ENCODE measurements at regions not wholly inside any gene's neighbourhood (a gene's known extent, or its start where the extent isn't known, plus 50 kb on each side); places are given as distances from the start of the nearest gene placed in this dataset.
A peak's percentile ranks its signal among the peaks of the same experiment; 100 is the strongest.

- Histone ChIP-seq H3K79me1 (ENCODE audit: low read depth in 1 of 2, low read length in 2 of 2) (no peaks in the 10 kb centered on the region), H2BK5ac (ENCODE audit: low read depth, low read length, poor library complexity, severe bottlenecking) (no peak overlapping the region), H2AK5ac (ENCODE audit: low read depth, low read length) (no peak overlapping the region), H3K56ac (ENCODE audit: extremely low read depth, insufficient read depth, low read length) (no peak overlapping the region), H3K4me2 (ENCODE audit: low read depth, low read length) (no peak overlapping the region), H3K4me3 (ENCODE audit: insufficient read depth, low read depth, low read length) (no peak overlapping the region), H3K27me3 (ENCODE audit: control insufficient read depth, insufficient read depth, low read length) (peaks cover 9% of the 10 kb centered on the region), H3K9ac (ENCODE audit: low read depth, low read length) (no peak overlapping the region), H2BK20ac (ENCODE audit: low read depth, low read length) (no peak overlapping the region), H4K20me1 (ENCODE audit: insufficient read depth, low read length) (no peaks in the 10 kb centered on the region), H2AFZ (replicated peaks; ENCODE audit: low read length, poor library complexity) (no peak overlapping the region), H3K18ac (ENCODE audit: low read depth, low read length) (no peak overlapping the region), H3K4ac (ENCODE audit: low read depth, low read length) (no peak overlapping the region), H4K91ac (ENCODE audit: insufficient read depth, low read depth, low read length) (no peak overlapping the region), H4K5ac (ENCODE audit: low read depth, low read length) (no peak overlapping the region), H3K27ac (ENCODE audit: insufficient read depth, low read length) (no peak overlapping the region), H3K36me3 (ENCODE audit: control insufficient read depth, insufficient read depth, low read length) (no peaks in the 10 kb centered on the region), H4K8ac (ENCODE audit: low read depth in 2 of 2, low read length in 2 of 2) (no peak overlapping the region), H3K9me1 (ENCODE audit: insufficient read depth, low read length) (no peaks in the 10 kb centered on the region), H3K4me1 (ENCODE audit: control insufficient read depth, insufficient read depth, low read length) (no peaks in the 10 kb centered on the region), H2BK15ac (ENCODE audit: low read depth, low read length) (no peak overlapping the region), H3K9me3 (ENCODE audit: control insufficient read depth, insufficient read depth, low read length) (peaks cover 2% of the 10 kb centered on the region), H3K14ac (replicated peaks; ENCODE audit: low read depth, low read length) (no peak overlapping the region), H3K23ac (ENCODE audit: low read depth, low read length) (no peak overlapping the region), H2AK9ac (replicated peaks; ENCODE audit: low read depth, low read length, poor library complexity) (no peak overlapping the region), H2BK120ac (ENCODE audit: low read depth, low read length) (no peak overlapping the region)
- ChIA-PET POLR2A (ENCODE audit: unreplicated experiment) (no interaction called here), CTCF (interaction anchor here (0.6 kb wide), 1 partner anchor 211 kb away, joined by 4 read pairs; no protein-coding TSS in a partner anchor)
- in situ Hi-C loops (cut with MboI; ENCODE audit: low sequenced_read_pairs): no loop called here
- TF ChIP-seq FOS (IDR thresholded peaks at IDR 0.05; ENCODE audit: low read depth, low read length): no peak
- no peak for TF ChIP-seq POLR2A (IDR thresholded peaks at IDR 0.05; ENCODE audit: low read depth, low read length)
- TF ChIP-seq, protein P1, sequence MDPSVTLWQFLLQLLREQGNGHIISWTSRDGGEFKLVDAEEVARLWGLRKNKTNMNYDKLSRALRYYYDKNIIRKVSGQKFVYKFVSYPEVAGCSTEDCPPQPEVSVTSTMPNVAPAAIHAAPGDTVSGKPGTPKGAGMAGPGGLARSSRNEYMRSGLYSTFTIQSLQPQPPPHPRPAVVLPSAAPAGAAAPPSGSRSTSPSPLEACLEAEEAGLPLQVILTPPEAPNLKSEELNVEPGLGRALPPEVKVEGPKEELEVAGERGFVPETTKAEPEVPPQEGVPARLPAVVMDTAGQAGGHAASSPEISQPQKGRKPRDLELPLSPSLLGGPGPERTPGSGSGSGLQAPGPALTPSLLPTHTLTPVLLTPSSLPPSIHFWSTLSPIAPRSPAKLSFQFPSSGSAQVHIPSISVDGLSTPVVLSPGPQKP (IDR thresholded peaks at IDR 0.05; ENCODE audit: borderline replicate concordance, low read depth, low read length): no peak
- TF ChIP-seq BHLHE40 (IDR thresholded peaks at IDR 0.05; ENCODE audit: low read depth, low read length): no peak
- no peak for TF ChIP-seq MAFK (IDR thresholded peaks at IDR 0.05; ENCODE audit: low read depth, low read length)
- TF ChIP-seq NFE2L2 (IDR thresholded peaks at IDR 0.05; ENCODE audit: low read depth, low read length): no peak
- no peak for TF ChIP-seq CEBPB (IDR thresholded peaks at IDR 0.05; ENCODE audit: low read depth, low read length)
- no peak for TF ChIP-seq SMC3 (IDR thresholded peaks at IDR 0.05; ENCODE audit: low read depth, low read length)
- no peak for TF ChIP-seq RAD21 (IDR thresholded peaks at IDR 0.05; ENCODE audit: low read length)
- TF ChIP-seq RCOR1 (IDR thresholded peaks at IDR 0.05; ENCODE audit: insufficient replicate concordance, low read length): no peak
- ATAC-seq (ENCODE audit: low read depth) (peak; percentile 29; the same call in 1 of the 2 replicates), DNase-seq (no peak)
- WGBS, 2 experiments (ENCODE audit: extremely low coverage in 2 of 2, insufficient read length in 1 of 2): 51% methylated on average over 4 of the region's 4 CpGs; no CpG with 5 or more reads in 1 of the 2 experiments
- dilution Hi-C loops (cut with HindIII; ENCODE audit: low sequenced_read_pairs, unreplicated experiment): no loop called here
- intact Hi-C loops (cut with micrococcal nuclease): no loop called here
- no TSS peak for BruUV-seq (replicated peaks)
These were observed 72.9 kb upstream of the MNS1 start for GRCh38 chr15:56537881-56538280.
